Sigmoid colon (tissue), 4 donors: ENCODE measurements at regions not wholly inside any gene's neighbourhood (a gene's known extent, or its start where the extent isn't known, plus 50 kb on each side); places are given as distances from the start of the nearest gene placed in this dataset.

Experiments
- CTCF ChIP-seq, 4 experiments: fragments of 450-650 bp in 3 of 4; fragments of 200-600 bp in 1 of 4; IDR thresholded peaks; one replicate each; pipeline ENCODE4 v1.5.1; 2016 to 2019; ENCODE audit warnings: antibody characterized with exemption in 4 of 4, mild to moderate bottlenecking in 3 of 4, moderate library complexity in 2 of 4
- POLR2AphosphoS5 ChIP-seq, 4 donors: sonication (generic); formaldehyde crosslinking; IDR thresholded peaks; one replicate each; pipeline ENCODE4 v1.6.1; 2017; ENCODE audit warnings: antibody characterized with exemption in 4 of 4

DNA sequence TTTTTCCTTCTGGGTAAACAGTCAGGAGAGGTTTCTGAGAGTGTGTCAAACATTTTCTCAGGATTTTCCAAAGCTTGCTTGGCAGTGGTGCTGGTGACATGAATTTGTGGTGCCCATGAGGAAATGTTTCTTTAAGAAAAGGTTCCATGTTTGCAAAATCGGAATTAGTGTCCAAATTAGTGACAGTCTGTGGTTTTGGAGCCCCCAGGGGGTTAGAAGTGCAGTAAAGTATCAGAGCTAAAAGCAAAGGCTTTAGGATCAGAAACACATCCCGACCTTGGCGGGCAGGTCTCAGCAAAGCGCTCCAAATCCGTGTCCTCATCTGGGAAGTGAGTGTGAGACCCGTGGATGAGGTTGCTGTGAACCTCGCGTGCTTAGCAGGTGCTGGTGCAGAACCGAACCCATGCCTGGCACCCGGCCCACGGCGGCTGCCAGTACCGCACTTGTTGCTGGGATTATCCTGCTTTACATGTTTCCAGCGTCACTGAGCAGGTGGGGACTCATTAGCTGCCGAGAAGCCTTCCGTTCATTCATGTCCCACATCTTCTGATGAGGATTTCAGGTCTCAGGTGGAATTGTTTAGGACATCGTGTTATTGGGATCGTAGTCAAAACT lies 70.8 kb upstream of the COL5A1 start:
- no peak for TF ChIP-seq CTCF (IDR thresholded peaks at IDR 0.05)
- no peak for TF ChIP-seq POLR2AphosphoS5 (IDR thresholded peaks at IDR 0.05)
